GM23338 (cell line): ENCODE measurements at regions not wholly inside any gene's neighbourhood (a gene's known extent, or its start where the extent isn't known, plus 50 kb on each side); places are given as distances from the start of the nearest gene placed in this dataset.

Experiments used
- ATAC-seq: fragments of 200-7000 bp; cut with Tn5 transposase; 3 replicates; pipeline ENCODE4 v1.9.1; 2020
- DNase-seq: peaks from one replicate; pipeline ENCODE4 v3.0.0-alpha.2; 2015; ENCODE audit warnings: low spot score
- H2AFZ ChIP-seq: fragments of 200-600 bp; sonication (generic); 2 replicates; pipeline ENCODE4 v1.8.0; 2016; ENCODE audit warnings: antibody characterized with exemption, mild to moderate bottlenecking, moderate library complexity
- H3F3A ChIP-seq: fragments of 200-600 bp; sonication (generic); replicated peaks from 2 replicates; pipeline ENCODE4 v1.8.0; 2017; ENCODE audit warnings: antibody characterized with exemption, mixed run types, low read depth
- H3K27ac ChIP-seq: fragments of 200-600 bp; sonication (generic); 2 replicates; pipeline ENCODE4 v1.6.1; 2016; ENCODE audit warnings: low read depth
- H3K27me3 ChIP-seq: fragments of 200-600 bp; sonication (generic); 2 replicates; pipeline ENCODE4 v1.8.0; 2016; ENCODE audit warnings: mild to moderate bottlenecking, mixed run types, moderate library complexity; ENCODE audit not compliant: insufficient read depth
- H3K36me3 ChIP-seq: fragments of 200-600 bp; sonication (generic); 2 replicates; pipeline ENCODE4 v1.8.0; 2016; ENCODE audit warnings: mild to moderate bottlenecking; ENCODE audit not compliant: insufficient read depth
- H3K4me1 ChIP-seq: fragments of 200-600 bp; sonication (generic); 2 replicates; pipeline ENCODE4 v1.8.0; 2016; ENCODE audit warnings: mild to moderate bottlenecking, moderate library complexity; ENCODE audit not compliant: insufficient read depth
- H3K4me2 ChIP-seq: fragments of 200-600 bp; sonication (generic); 2 replicates; pipeline ENCODE4 v1.7.1; 2017; ENCODE audit warnings: mixed run types
- H3K4me3 ChIP-seq: fragments of 200-600 bp; sonication (generic); 2 replicates; pipeline ENCODE4 v1.6.1; 2016; ENCODE audit warnings: mixed run types
- H3K79me2 ChIP-seq: fragments of 200-600 bp; sonication (generic); replicated peaks from 2 replicates; pipeline ENCODE4 v1.8.0; 2017; ENCODE audit warnings: mild to moderate bottlenecking; ENCODE audit not compliant: insufficient read depth
- H3K9me2 ChIP-seq: fragments of 200-600 bp; sonication (generic); 2 replicates; pipeline ENCODE4 v1.8.0; 2017; ENCODE audit not compliant: insufficient read depth
- H4K20me1 ChIP-seq: fragments of 200-600 bp; sonication (generic); replicated peaks from 2 replicates; pipeline ENCODE4 v1.8.0; 2017; ENCODE audit warnings: mild to moderate bottlenecking; ENCODE audit not compliant: insufficient read depth
- H3K27ac Mint-ChIP-seq: 2 replicates; pipeline ENCODE4 v1.8.0; 2020; ENCODE audit warnings: inconsistent platforms, mild to moderate bottlenecking, moderate library complexity, mixed read lengths
- H3K27me3 Mint-ChIP-seq: 3 replicates; pipeline ENCODE4 v1.8.0; 2022; ENCODE audit warnings: low read depth, mild to moderate bottlenecking, moderate library complexity, mixed read lengths, inconsistent platforms; ENCODE audit not compliant: insufficient read depth, poor library complexity
- H3K36me3 Mint-ChIP-seq: 3 replicates; pipeline ENCODE4 v1.8.0; 2021; ENCODE audit warnings: low read depth, mild to moderate bottlenecking, inconsistent platforms, moderate library complexity, mixed read lengths
- H3K4me1 Mint-ChIP-seq: 3 replicates; pipeline ENCODE4 v1.8.0; 2020; ENCODE audit warnings: mild to moderate bottlenecking, inconsistent platforms, mixed read lengths
- H3K4me3 Mint-ChIP-seq: 3 replicates; pipeline ENCODE4 v1.8.0; 2021; ENCODE audit warnings: moderate library complexity, mild to moderate bottlenecking, inconsistent platforms, mixed read lengths
- H3K9me3 Mint-ChIP-seq: 3 replicates; pipeline ENCODE4 v1.8.0; 2020; ENCODE audit warnings: moderate library complexity, mild to moderate bottlenecking, inconsistent platforms, mixed read lengths
- EZH2 ChIP-seq: fragments of 200-600 bp; sonication (generic); IDR thresholded peaks from one replicate; pipeline ENCODE4 v1.8.0; 2017; ENCODE audit warnings: antibody characterized with exemption, mild to moderate bottlenecking, low read depth; ENCODE audit not compliant: unreplicated experiment
- EZH2phosphoT487 ChIP-seq: fragments of 200-600 bp; sonication (generic); IDR thresholded peaks from one replicate; pipeline ENCODE4 v1.8.1; 2018; ENCODE audit warnings: antibody characterized with exemption; ENCODE audit not compliant: unreplicated experiment
- NANOG ChIP-seq: IDR thresholded peaks from 2 replicates; pipeline ENCODE4 v1.6.1; 2016; ENCODE audit warnings: antibody characterized with exemption, borderline replicate concordance
- POLR2AphosphoS5 ChIP-seq: IDR thresholded peaks from 2 replicates; pipeline ENCODE4 v1.6.1; 2016; ENCODE audit warnings: antibody characterized with exemption, low read depth
- TF ChIP-seq, protein P1 (sequence below): IDR thresholded peaks from one replicate; pipeline ENCODE4 v1.6.1; 2018; ENCODE audit warnings: antibody characterized with exemption; ENCODE audit not compliant: unreplicated experiment
- TF ChIP-seq, protein P2 (sequence below): fragments of 250-450 bp; sonication (Bioruptor Pico); IDR thresholded peaks from 2 replicates; pipeline ENCODE4 v1.5.0; 2020; ENCODE audit warnings: mild to moderate bottlenecking, moderate library complexity
- TF ChIP-seq, protein P3 (sequence below), 2 experiments: fragments of 200-600 bp in 1 of 2; sonication (generic) in 1 of 2; conservative IDR thresholded peaks; 2 replicates each; pipeline versions ENCODE4 v1.5.1 to v1.6.1; 2016 to 2017; ENCODE audit warnings: antibody characterized with exemption in 2 of 2, low read depth in 2 of 2, mild to moderate bottlenecking in 2 of 2, moderate library complexity in 1 of 2
- TF ChIP-seq, protein P4 (sequence below): IDR thresholded peaks from 2 replicates; pipeline ENCODE4 v1.6.1; 2016; ENCODE audit warnings: antibody characterized with exemption

DNA sequence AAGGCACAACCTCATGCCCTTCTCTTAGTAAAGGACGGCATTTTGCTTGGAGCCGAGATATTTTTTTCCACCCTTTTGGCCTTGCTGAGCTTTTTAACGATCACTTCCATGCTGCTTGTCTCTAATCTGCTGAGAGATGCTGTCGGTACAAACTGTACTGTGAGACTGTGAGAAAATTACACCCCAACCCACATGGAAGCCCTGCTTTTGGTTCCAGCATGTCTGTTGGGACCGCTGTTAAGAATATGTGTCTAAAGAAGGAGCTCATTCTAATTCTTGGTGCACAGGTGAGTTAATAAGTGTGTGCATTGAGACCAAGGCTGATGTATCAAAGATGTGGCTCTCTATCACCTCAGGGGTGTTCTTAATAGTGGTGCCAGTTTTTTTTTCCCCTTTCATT, 304.5 kb upstream of the MAP3K7 start:
- no peaks in the 10 kb centered on the region for H3K27me3 ChIP-seq
- no peaks in the 10 kb centered on the region for H3K36me3 ChIP-seq
- Mint-ChIP-seq H3K27ac (no peak overlapping the region), H3K4me3 (no peak overlapping the region), H3K27me3 (no peaks in the 10 kb centered on the region), H3K4me1 (peaks cover 31% of the 10 kb centered on the region), H3K9me3 (no peaks in the 10 kb centered on the region), H3K36me3 (no peaks in the 10 kb centered on the region)
- no peak overlapping the region for H3K4me3 ChIP-seq
- no peak for TF ChIP-seq EZH2
- TF ChIP-seq, protein P1, sequence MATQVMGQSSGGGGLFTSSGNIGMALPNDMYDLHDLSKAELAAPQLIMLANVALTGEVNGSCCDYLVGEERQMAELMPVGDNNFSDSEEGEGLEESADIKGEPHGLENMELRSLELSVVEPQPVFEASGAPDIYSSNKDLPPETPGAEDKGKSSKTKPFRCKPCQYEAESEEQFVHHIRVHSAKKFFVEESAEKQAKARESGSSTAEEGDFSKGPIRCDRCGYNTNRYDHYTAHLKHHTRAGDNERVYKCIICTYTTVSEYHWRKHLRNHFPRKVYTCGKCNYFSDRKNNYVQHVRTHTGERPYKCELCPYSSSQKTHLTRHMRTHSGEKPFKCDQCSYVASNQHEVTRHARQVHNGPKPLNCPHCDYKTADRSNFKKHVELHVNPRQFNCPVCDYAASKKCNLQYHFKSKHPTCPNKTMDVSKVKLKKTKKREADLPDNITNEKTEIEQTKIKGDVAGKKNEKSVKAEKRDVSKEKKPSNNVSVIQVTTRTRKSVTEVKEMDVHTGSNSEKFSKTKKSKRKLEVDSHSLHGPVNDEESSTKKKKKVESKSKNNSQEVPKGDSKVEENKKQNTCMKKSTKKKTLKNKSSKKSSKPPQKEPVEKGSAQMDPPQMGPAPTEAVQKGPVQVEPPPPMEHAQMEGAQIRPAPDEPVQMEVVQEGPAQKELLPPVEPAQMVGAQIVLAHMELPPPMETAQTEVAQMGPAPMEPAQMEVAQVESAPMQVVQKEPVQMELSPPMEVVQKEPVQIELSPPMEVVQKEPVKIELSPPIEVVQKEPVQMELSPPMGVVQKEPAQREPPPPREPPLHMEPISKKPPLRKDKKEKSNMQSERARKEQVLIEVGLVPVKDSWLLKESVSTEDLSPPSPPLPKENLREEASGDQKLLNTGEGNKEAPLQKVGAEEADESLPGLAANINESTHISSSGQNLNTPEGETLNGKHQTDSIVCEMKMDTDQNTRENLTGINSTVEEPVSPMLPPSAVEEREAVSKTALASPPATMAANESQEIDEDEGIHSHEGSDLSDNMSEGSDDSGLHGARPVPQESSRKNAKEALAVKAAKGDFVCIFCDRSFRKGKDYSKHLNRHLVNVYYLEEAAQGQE, result no peak
- TF ChIP-seq NANOG, result no peak
- DNase-seq, result no peak
- no peak overlapping the region for H3K27ac ChIP-seq
- H3K9me2 ChIP-seq, result no peaks in the 10 kb centered on the region
- H3F3A ChIP-seq, result no peaks in the 10 kb centered on the region
- no peak for ATAC-seq
- H4K20me1 ChIP-seq, result no peaks in the 10 kb centered on the region
- H3K4me1 ChIP-seq, result peaks cover 12% of the 10 kb centered on the region
- peak overlapping the region; percentile 0; the same call in 1 of the 2 replicates for H3K4me2 ChIP-seq
- no peaks in the 10 kb centered on the region for H3K79me2 ChIP-seq
- H2AFZ ChIP-seq, result no peak overlapping the region

DNA sequence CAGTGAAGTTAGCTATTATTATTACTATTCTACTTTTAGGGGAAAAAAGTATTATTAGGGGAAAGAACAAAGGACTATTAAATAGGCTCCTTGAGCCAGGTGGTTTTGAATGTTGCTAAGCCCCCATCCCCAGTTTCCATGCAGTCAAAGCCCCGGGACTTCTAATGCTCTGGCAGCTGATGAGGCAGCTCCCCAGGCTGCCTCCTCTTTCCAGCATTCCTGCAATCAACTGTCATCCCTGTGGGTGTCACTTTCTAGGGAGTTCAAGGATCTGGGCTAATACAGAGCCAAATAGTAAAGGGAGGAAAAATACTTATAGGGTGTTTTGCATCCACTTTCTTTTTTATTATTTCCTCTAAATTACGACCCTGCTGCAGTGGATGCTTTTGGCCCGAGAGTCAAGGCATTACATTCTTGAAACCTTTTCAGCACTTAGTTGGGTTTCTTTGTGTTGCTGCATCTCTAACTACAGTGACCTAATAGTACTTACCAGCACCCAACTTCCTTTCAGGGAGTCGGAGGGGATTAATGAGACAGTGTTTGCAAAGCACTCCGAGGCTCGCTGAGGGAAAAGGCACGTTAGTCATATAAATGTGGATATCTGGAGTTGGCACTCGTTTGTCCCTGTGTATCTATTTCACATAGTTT, 303.9 kb upstream of the MAP3K7 start:
- ATAC-seq (peak; percentile 93), DNase-seq (peak; percentile 22)
- no peaks in the 10 kb centered on the region for H4K20me1 ChIP-seq
- peaks cover 2% of the 10 kb centered on the region; the same call in 1 of the 3 replicates for H3K9me3 Mint-ChIP-seq
- peak overlapping the region; percentile 0; the same call in 1 of the 2 replicates for H3K4me2 ChIP-seq
- H3K27me3 Mint-ChIP-seq, result no peaks in the 10 kb centered on the region
- H3F3A ChIP-seq, result no peaks in the 10 kb centered on the region
- H3K4me3 Mint-ChIP-seq, result no peak overlapping the region
- H3K27ac ChIP-seq, result no peak overlapping the region
- peaks cover 30% of the 10 kb centered on the region for H3K4me1 Mint-ChIP-seq
- H3K27me3 ChIP-seq, result no peaks in the 10 kb centered on the region
- H2AFZ ChIP-seq, result no peak overlapping the region
- no peak overlapping the region for H3K27ac Mint-ChIP-seq
- no peaks in the 10 kb centered on the region for H3K9me2 ChIP-seq
- no peaks in the 10 kb centered on the region for H3K79me2 ChIP-seq
- H3K4me1 ChIP-seq, result peaks cover 12% of the 10 kb centered on the region; the same call in 1 of the 2 replicates
- no peaks in the 10 kb centered on the region for H3K36me3 Mint-ChIP-seq
- H3K36me3 ChIP-seq, result no peaks in the 10 kb centered on the region
- no peak overlapping the region for H3K4me3 ChIP-seq
- TF ChIP-seq, protein P2, sequence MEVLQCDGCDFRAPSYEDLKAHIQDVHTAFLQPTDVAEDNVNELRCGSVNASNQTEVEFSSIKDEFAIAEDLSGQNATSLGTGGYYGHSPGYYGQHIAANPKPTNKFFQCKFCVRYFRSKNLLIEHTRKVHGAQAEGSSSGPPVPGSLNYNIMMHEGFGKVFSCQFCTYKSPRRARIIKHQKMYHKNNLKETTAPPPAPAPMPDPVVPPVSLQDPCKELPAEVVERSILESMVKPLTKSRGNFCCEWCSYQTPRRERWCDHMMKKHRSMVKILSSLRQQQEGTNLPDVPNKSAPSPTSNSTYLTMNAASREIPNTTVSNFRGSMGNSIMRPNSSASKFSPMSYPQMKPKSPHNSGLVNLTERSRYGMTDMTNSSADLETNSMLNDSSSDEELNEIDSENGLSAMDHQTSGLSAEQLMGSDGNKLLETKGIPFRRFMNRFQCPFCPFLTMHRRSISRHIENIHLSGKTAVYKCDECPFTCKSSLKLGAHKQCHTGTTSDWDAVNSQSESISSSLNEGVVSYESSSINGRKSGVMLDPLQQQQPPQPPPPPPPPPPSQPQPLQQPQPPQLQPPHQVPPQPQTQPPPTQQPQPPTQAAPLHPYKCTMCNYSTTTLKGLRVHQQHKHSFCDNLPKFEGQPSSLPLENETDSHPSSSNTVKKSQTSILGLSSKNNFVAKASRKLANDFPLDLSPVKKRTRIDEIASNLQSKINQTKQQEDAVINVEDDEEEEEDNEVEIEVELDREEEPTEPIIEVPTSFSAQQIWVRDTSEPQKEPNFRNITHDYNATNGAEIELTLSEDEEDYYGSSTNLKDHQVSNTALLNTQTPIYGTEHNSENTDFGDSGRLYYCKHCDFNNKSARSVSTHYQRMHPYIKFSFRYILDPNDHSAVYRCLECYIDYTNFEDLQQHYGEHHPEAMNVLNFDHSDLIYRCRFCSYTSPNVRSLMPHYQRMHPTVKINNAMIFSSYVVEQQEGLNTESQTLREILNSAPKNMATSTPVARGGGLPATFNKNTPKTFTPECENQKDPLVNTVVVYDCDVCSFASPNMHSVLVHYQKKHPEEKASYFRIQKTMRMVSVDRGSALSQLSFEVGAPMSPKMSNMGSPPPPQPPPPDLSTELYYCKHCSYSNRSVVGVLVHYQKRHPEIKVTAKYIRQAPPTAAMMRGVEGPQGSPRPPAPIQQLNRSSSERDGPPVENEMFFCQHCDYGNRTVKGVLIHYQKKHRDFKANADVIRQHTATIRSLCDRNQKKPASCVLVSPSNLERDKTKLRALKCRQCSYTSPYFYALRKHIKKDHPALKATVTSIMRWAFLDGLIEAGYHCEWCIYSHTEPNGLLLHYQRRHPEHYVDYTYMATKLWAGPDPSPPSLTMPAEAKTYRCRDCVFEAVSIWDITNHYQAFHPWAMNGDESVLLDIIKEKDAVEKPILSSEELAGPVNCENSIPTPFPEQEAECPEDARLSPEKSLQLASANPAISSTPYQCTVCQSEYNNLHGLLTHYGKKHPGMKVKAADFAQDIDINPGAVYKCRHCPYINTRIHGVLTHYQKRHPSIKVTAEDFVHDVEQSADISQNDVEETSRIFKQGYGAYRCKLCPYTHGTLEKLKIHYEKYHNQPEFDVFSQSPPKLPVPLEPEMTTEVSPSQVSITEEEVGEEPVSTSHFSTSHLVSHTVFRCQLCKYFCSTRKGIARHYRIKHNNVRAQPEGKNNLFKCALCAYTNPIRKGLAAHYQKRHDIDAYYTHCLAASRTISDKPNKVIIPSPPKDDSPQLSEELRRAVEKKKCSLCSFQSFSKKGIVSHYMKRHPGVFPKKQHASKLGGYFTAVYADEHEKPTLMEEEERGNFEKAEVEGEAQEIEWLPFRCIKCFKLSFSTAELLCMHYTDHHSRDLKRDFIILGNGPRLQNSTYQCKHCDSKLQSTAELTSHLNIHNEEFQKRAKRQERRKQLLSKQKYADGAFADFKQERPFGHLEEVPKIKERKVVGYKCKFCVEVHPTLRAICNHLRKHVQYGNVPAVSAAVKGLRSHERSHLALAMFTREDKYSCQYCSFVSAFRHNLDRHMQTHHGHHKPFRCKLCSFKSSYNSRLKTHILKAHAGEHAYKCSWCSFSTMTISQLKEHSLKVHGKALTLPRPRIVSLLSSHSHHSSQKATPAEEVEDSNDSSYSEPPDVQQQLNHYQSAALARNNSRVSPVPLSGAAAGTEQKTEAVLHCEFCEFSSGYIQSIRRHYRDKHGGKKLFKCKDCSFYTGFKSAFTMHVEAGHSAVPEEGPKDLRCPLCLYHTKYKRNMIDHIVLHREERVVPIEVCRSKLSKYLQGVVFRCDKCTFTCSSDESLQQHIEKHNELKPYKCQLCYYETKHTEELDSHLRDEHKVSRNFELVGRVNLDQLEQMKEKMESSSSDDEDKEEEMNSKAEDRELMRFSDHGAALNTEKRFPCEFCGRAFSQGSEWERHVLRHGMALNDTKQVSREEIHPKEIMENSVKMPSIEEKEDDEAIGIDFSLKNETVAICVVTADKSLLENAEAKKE (CRISPR knock-in tag), result no peak
- TF ChIP-seq POLR2AphosphoS5, result no peak
- TF ChIP-seq, protein P3, sequence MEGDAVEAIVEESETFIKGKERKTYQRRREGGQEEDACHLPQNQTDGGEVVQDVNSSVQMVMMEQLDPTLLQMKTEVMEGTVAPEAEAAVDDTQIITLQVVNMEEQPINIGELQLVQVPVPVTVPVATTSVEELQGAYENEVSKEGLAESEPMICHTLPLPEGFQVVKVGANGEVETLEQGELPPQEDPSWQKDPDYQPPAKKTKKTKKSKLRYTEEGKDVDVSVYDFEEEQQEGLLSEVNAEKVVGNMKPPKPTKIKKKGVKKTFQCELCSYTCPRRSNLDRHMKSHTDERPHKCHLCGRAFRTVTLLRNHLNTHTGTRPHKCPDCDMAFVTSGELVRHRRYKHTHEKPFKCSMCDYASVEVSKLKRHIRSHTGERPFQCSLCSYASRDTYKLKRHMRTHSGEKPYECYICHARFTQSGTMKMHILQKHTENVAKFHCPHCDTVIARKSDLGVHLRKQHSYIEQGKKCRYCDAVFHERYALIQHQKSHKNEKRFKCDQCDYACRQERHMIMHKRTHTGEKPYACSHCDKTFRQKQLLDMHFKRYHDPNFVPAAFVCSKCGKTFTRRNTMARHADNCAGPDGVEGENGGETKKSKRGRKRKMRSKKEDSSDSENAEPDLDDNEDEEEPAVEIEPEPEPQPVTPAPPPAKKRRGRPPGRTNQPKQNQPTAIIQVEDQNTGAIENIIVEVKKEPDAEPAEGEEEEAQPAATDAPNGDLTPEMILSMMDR (conservative IDR thresholded peaks at IDR 0.05; ENCODE audit: low read depth in 2 of 2), result no peak
- TF ChIP-seq, protein P4, sequence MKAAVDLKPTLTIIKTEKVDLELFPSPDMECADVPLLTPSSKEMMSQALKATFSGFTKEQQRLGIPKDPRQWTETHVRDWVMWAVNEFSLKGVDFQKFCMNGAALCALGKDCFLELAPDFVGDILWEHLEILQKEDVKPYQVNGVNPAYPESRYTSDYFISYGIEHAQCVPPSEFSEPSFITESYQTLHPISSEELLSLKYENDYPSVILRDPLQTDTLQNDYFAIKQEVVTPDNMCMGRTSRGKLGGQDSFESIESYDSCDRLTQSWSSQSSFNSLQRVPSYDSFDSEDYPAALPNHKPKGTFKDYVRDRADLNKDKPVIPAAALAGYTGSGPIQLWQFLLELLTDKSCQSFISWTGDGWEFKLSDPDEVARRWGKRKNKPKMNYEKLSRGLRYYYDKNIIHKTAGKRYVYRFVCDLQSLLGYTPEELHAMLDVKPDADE, result no peak
- no peak for TF ChIP-seq EZH2phosphoT487
- TF ChIP-seq EZH2, result no peak
